Uterus (tissue), 3 donors: ENCODE measurements at regions not wholly inside any gene's neighbourhood (a gene's known extent, or its start where the extent isn't known, plus 50 kb on each side); places are given as distances from the start of the nearest gene placed in this dataset.

ENCODE experiments used
- DNase-seq, 2 donors: peaks; one replicate each; pipeline ENCODE4 v3.0.0-alpha.2; 2019 to 2020
- H3K27ac ChIP-seq, 2 donors: fragments of 200-600 bp; sonication (generic); 1 replicate in 1 of 2; 2 replicates in 1 of 2; pipeline ENCODE4 v1.5.1; 2016 to 2018
- H3K27me3 ChIP-seq, 2 donors: fragments of 200-600 bp; sonication (generic); one replicate each; pipeline ENCODE4 v1.5.1; 2018 to 2019; ENCODE audit warnings: control low read depth in 1 of 2
- H3K36me3 ChIP-seq, 2 donors: fragments of 200-600 bp; sonication (generic); one replicate each; pipeline ENCODE4 v1.5.1; 2019; ENCODE audit warnings: control low read depth in 1 of 2
- H3K4me1 ChIP-seq, 2 donors: fragments of 200-600 bp; sonication (generic); one replicate each; pipeline ENCODE4 v1.5.1; 2018 to 2019; ENCODE audit warnings: control low read depth in 1 of 2
- H3K4me3 ChIP-seq, 2 donors: fragments of 200-600 bp; sonication (generic); 1 replicate in 1 of 2; 2 replicates in 1 of 2; pipeline ENCODE4 v1.5.1; 2018 to 2019; ENCODE audit warnings: mild to moderate bottlenecking in 1 of 2
- H3K9me3 ChIP-seq, 2 donors: fragments of 200-600 bp; sonication (generic); one replicate each; pipeline ENCODE4 v1.5.1; 2019; ENCODE audit warnings: control low read depth in 1 of 2
- CTCF ChIP-seq, 4 experiments: fragments of 200-600 bp in 2 of 4; fragments of 450-650 bp in 2 of 4; sonication (generic) in 2 of 4; IDR thresholded peaks; one replicate each; pipeline ENCODE4 v1.5.1; 2016 to 2019; ENCODE audit warnings: antibody characterized with exemption in 4 of 4, mild to moderate bottlenecking in 2 of 4, moderate library complexity in 1 of 4
- POLR2A ChIP-seq, 2 donors: fragments of 450-650 bp; IDR thresholded peaks; one replicate each; pipeline ENCODE4 v1.6.1; 2016; ENCODE audit warnings: antibody characterized with exemption in 2 of 2, mild to moderate bottlenecking in 1 of 2, moderate library complexity in 1 of 2
- intact Hi-C: fragments of 100-400 bp; cut with DNase I; formaldehyde crosslinking; loops from one replicate; pipeline ENCODE4 v1.15.1; 2023; ENCODE audit warnings: low total_unique reads
- donor health status: DM: yes; HTN: yes; CAD: no.

DNA sequence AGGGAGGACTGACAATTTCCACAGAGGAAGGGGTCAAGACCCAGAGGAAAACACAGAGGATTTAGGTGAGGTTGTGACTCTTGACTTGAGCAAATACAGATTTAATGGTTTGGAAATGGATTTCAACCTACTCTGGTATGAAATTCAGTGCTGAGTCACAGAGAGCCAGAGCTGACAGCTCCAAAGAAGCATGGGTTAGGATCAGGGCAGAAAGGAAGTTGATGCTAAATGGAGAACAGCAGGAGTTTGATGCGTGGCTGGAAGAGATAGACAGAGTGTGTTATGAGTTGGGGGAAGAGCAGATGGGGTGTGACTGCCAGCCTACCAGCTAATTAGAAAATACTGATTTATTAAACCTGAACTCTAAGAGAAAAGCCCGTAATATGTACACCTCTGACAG lies 272.6 kb downstream of the FOXG1 start:
- Histone ChIP-seq H3K4me1 (no peaks in the 10 kb centered on the region), H3K36me3 (no peaks in the 10 kb centered on the region), H3K27ac (no peak overlapping the region), H3K27me3 (no peaks in the 10 kb centered on the region), H3K4me3 (no peak overlapping the region), H3K9me3 (no peaks in the 10 kb centered on the region)
- intact Hi-C loops = no loop called here
- TF ChIP-seq POLR2A (IDR thresholded peaks at IDR 0.05) = no peak
- no peak for TF ChIP-seq CTCF (IDR thresholded peaks at IDR 0.05)
- no peak for DNase-seq

GRCh38 chr14:29042551-29042950 lies 276.0 kb downstream of the FOXG1 start:
- no peak for DNase-seq
- no peak overlapping the region for H3K27ac ChIP-seq
- no peaks in the 10 kb centered on the region for H3K27me3 ChIP-seq
- H3K4me1 ChIP-seq = no peaks in the 10 kb centered on the region
- no peak overlapping the region for H3K4me3 ChIP-seq
- H3K36me3 ChIP-seq = no peaks in the 10 kb centered on the region
- no peaks in the 10 kb centered on the region for H3K9me3 ChIP-seq
- TF ChIP-seq CTCF (IDR thresholded peaks at IDR 0.05) (no peak), POLR2A (IDR thresholded peaks at IDR 0.05) (no peak)
- intact Hi-C loops = no loop called here

DNA sequence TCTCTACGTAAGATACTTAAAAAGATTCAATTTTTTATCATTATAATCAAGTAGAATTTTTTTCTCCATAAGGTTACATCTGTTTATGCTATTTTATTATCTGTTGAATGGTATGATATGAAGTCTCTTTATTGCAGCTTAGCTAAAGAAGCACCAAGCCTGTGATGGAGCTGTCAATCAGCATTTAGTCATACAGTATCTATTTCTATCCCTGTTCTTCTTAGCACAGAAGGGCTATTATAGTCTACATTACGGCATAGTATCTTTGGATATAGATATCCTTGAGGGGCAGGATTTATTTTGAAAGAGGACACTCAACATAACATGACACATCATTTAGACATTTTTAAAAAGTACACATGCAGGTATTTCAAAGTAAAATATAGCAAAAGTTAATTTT lies 277.1 kb downstream of the FOXG1 start:
- intact Hi-C loops = no loop called here
- H3K4me1 ChIP-seq = no peaks in the 10 kb centered on the region
- H3K36me3 ChIP-seq = no peaks in the 10 kb centered on the region
- H3K9me3 ChIP-seq = no peaks in the 10 kb centered on the region
- no peak overlapping the region for H3K4me3 ChIP-seq
- TF ChIP-seq POLR2A (IDR thresholded peaks at IDR 0.05) = no peak
- no peak for TF ChIP-seq CTCF (IDR thresholded peaks at IDR 0.05)
- H3K27me3 ChIP-seq = no peaks in the 10 kb centered on the region
- no peak for DNase-seq
- no peak overlapping the region for H3K27ac ChIP-seq

GRCh38 chr14:29045237-29045636 lies 278.6 kb downstream of the FOXG1 start:
- Histone ChIP-seq H3K4me3 (no peak overlapping the region), H3K27me3 (no peaks in the 10 kb centered on the region), H3K4me1 (no peaks in the 10 kb centered on the region), H3K9me3 (peaks cover 0 to 5% of the 10 kb centered on the region in 2 donors), H3K36me3 (no peaks in the 10 kb centered on the region), H3K27ac (no peak overlapping the region)
- no peak for DNase-seq
- TF ChIP-seq CTCF (IDR thresholded peaks at IDR 0.05) (no peak), POLR2A (IDR thresholded peaks at IDR 0.05) (no peak)
- intact Hi-C loops = no loop called here

GRCh38 chr14:29054119-29054518 lies 287.5 kb downstream of the FOXG1 start:
- no peaks in the 10 kb centered on the region for H3K36me3 ChIP-seq
- no peaks in the 10 kb centered on the region for H3K4me1 ChIP-seq
- H3K4me3 ChIP-seq = no peak overlapping the region
- H3K9me3 ChIP-seq = peaks cover 0 to 5% of the 10 kb centered on the region in 2 donors
- no peak overlapping the region for H3K27ac ChIP-seq
- H3K27me3 ChIP-seq = no peaks in the 10 kb centered on the region
- TF ChIP-seq CTCF (IDR thresholded peaks at IDR 0.05) (no peak), POLR2A (IDR thresholded peaks at IDR 0.05) (no peak)
- DNase-seq = no peak
- intact Hi-C loops = no loop called here
